ENCODE measurements at regions not wholly inside any gene's neighbourhood (a gene's known extent, or its start where the extent isn't known, plus 50 kb on each side); places are given as distances from the start of the nearest gene placed in this dataset.

GRCh38 chr5:168076561-168076991, 214.9 kb upstream of the WWC1 start:
- TF ChIP-seq, protein P1, sequence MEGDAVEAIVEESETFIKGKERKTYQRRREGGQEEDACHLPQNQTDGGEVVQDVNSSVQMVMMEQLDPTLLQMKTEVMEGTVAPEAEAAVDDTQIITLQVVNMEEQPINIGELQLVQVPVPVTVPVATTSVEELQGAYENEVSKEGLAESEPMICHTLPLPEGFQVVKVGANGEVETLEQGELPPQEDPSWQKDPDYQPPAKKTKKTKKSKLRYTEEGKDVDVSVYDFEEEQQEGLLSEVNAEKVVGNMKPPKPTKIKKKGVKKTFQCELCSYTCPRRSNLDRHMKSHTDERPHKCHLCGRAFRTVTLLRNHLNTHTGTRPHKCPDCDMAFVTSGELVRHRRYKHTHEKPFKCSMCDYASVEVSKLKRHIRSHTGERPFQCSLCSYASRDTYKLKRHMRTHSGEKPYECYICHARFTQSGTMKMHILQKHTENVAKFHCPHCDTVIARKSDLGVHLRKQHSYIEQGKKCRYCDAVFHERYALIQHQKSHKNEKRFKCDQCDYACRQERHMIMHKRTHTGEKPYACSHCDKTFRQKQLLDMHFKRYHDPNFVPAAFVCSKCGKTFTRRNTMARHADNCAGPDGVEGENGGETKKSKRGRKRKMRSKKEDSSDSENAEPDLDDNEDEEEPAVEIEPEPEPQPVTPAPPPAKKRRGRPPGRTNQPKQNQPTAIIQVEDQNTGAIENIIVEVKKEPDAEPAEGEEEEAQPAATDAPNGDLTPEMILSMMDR (IDR thresholded peaks at IDR 0.05) = peak; percentile 82
- TF ChIP-seq ZFX (IDR thresholded peaks at IDR 0.05; ENCODE audit: borderline replicate concordance) = no peak
